Liver (tissue), 8 donors: ENCODE measurements at regions not wholly inside any gene's neighbourhood (a gene's known extent, or its start where the extent isn't known, plus 50 kb on each side); places are given as distances from the start of the nearest gene placed in this dataset.

Experiments used
- DNase-seq: peaks from one replicate; pipeline ENCODE4 v3.0.0-alpha.2; 2017; ENCODE audit warnings: low spot score
- H3K27ac ChIP-seq, 2 donors: one replicate each; pipeline ENCODE4 v1.7.0; 2013; ENCODE audit warnings: inconsistent platforms in 2 of 2, low read length in 2 of 2, control low read depth in 1 of 2, low read depth in 1 of 2, mild to moderate bottlenecking in 1 of 2
- H3K27me3 ChIP-seq, 4 donors: one replicate each; pipeline versions ENCODE4 v1.6.1 to v1.7.0; 2013; ENCODE audit warnings: low read length in 3 of 4, inconsistent platforms in 1 of 4, mild to moderate bottlenecking in 1 of 4, moderate library complexity in 1 of 4; ENCODE audit not compliant: control insufficient read depth in 4 of 4, insufficient read depth in 4 of 4
- H3K36me3 ChIP-seq, 4 donors: one replicate each; pipeline versions ENCODE4 v1.6.1 to v1.7.0; 2013; ENCODE audit warnings: low read length in 3 of 4, mild to moderate bottlenecking in 3 of 4, low read depth in 1 of 4, moderate library complexity in 1 of 4; ENCODE audit not compliant: control insufficient read depth in 4 of 4, insufficient read depth in 3 of 4
- H3K4me1 ChIP-seq, 4 donors: one replicate each; pipeline versions ENCODE4 v1.6.1 to v1.7.0; 2013; ENCODE audit warnings: low read length in 3 of 4, mild to moderate bottlenecking in 3 of 4, moderate library complexity in 1 of 4; ENCODE audit not compliant: control insufficient read depth in 4 of 4, insufficient read depth in 4 of 4
- H3K4me3 ChIP-seq, 3 donors: one replicate each; pipeline versions ENCODE4 v1.6.1 to v1.7.0; 2013; ENCODE audit warnings: low read length in 3 of 3, control low read depth in 1 of 3, low read depth in 1 of 3, mild to moderate bottlenecking in 1 of 3
- H3K9ac ChIP-seq, 2 donors: one replicate each; pipeline ENCODE4 v1.7.0; 2013; ENCODE audit warnings: low read length in 2 of 2, mild to moderate bottlenecking in 2 of 2, moderate library complexity in 2 of 2, control low read depth in 1 of 2, low read depth in 1 of 2
- H3K9me3 ChIP-seq, 4 donors: one replicate each; pipeline versions ENCODE4 v1.6.1 to v1.7.0; 2013; ENCODE audit warnings: low read length in 3 of 4; ENCODE audit not compliant: control insufficient read depth in 4 of 4
- ATF3 ChIP-seq: IDR thresholded peaks from 2 replicates; pipeline ENCODE4 v1.6.1; 2016; ENCODE audit warnings: antibody characterized with exemption
- EGR1 ChIP-seq, 2 donors: IDR thresholded peaks; 2 replicates each; pipeline ENCODE4 v1.6.1; 2016 to 2018; ENCODE audit warnings: antibody characterized with exemption in 2 of 2, low read depth in 2 of 2
- FOXA1 ChIP-seq: IDR thresholded peaks from 2 replicates; pipeline ENCODE4 v1.6.1; 2016; ENCODE audit warnings: antibody characterized with exemption
- GABPA ChIP-seq, 2 donors: IDR thresholded peaks in 1 of 2; conservative IDR thresholded peaks in 1 of 2; 2 replicates each; pipeline ENCODE4 v1.6.1; 2016; ENCODE audit warnings: antibody characterized with exemption in 2 of 2, mild to moderate bottlenecking in 1 of 2, moderate library complexity in 1 of 2
- HNF4A ChIP-seq, 2 donors: conservative IDR thresholded peaks; 2 replicates each; pipeline ENCODE4 v1.6.1; 2016; ENCODE audit warnings: antibody characterized with exemption in 2 of 2, mild to moderate bottlenecking in 2 of 2
- HNF4G ChIP-seq: IDR thresholded peaks from 2 replicates; pipeline ENCODE4 v1.6.1; 2016; ENCODE audit warnings: antibody characterized with exemption
- NR2F2 ChIP-seq: IDR thresholded peaks from 2 replicates; pipeline ENCODE4 v1.6.1; 2016; ENCODE audit warnings: antibody characterized with exemption
- RAD21 ChIP-seq, 2 donors: IDR thresholded peaks; 2 replicates each; pipeline ENCODE4 v1.6.1; 2016; ENCODE audit warnings: antibody characterized with exemption in 2 of 2, mild to moderate bottlenecking in 2 of 2
- TAF1 ChIP-seq: conservative IDR thresholded peaks from 2 replicates; pipeline ENCODE4 v1.6.1; 2016; ENCODE audit warnings: antibody characterized with exemption, mild to moderate bottlenecking
- WGBS: extraction: QIAGEN DNeasy Blood & Tissue Kit; methylation state at CpG from one replicate; pipeline ENCODE4 v1.1.7; 2013; 5-methylcytosine and 5-hydroxymethylcytosine counted together
- TF ChIP-seq, protein P1 (sequence below): IDR thresholded peaks from 2 replicates; pipeline ENCODE4 v1.6.1; 2016; ENCODE audit warnings: antibody characterized with exemption
- TF ChIP-seq, protein P2 (sequence below): IDR thresholded peaks from 2 replicates; pipeline ENCODE4 v1.6.1; 2016; ENCODE audit warnings: antibody characterized with exemption
- TF ChIP-seq, protein P3 (sequence below): fragments of 150-350 bp; IDR thresholded peaks from 2 replicates; pipeline ENCODE4 v1.5.1; 2017; ENCODE audit warnings: improper control_type of control experiment, low read depth, low read length; ENCODE audit not compliant: missing input control
- TF ChIP-seq, protein P4 (sequence below): IDR thresholded peaks from 2 replicates; pipeline ENCODE4 v1.6.1; 2016; ENCODE audit warnings: antibody characterized with exemption, mild to moderate bottlenecking
- donor health status: healthy.
- donor health status: healthy.
- donor health status: healthy.
- donor health status: healthy.
- donor health status: healthy.

DNA sequence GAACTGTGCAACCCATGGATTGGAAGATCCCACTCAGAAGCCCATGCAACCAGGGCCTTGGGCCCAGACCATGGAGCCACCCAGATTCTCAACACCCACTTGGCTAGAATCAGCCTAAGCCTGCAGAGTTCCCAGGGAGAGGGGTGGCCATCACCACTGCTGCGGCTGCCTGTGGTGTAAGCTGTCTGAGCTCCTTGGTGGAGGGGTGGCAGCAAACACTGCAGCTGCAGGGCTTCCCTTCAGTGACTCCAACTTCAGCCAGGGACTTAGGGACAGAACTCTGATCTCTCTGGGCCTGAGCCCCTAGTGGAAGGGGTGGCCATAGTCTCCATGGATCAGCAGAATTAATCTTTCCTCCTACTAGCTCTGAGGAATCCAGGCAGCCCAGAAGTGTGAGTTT, 72.5 kb downstream of the RAD51AP2 start:
- no peak overlapping the region for H3K27ac ChIP-seq
- no peaks in the 10 kb centered on the region for H3K9me3 ChIP-seq
- no peaks in the 10 kb centered on the region for H3K4me1 ChIP-seq
- WGBS = 92% methylated on average over 1 of the region's 1 CpG
- TF ChIP-seq GABPA (IDR thresholded peaks at IDR 0.05 in 1 of 2, conservative IDR thresholded peaks at IDR 0.05 in 1 of 2) (no peak), NR2F2 (no peak), TAF1 (no peak)
- H3K9ac ChIP-seq = no peak overlapping the region
- no peak overlapping the region for H3K4me3 ChIP-seq
- H3K36me3 ChIP-seq = no peaks in the 10 kb centered on the region
- H3K27me3 ChIP-seq = no peaks in the 10 kb centered on the region
- no peak for DNase-seq

GRCh38 chr2:17442334-17442733, 75.9 kb downstream of the RAD51AP2 start:
- DNase-seq = no peak
- H3K4me3 ChIP-seq = no peak overlapping the region
- no peak for TF ChIP-seq RAD21 (IDR thresholded peaks at IDR 0.05)
- TF ChIP-seq, protein P1, sequence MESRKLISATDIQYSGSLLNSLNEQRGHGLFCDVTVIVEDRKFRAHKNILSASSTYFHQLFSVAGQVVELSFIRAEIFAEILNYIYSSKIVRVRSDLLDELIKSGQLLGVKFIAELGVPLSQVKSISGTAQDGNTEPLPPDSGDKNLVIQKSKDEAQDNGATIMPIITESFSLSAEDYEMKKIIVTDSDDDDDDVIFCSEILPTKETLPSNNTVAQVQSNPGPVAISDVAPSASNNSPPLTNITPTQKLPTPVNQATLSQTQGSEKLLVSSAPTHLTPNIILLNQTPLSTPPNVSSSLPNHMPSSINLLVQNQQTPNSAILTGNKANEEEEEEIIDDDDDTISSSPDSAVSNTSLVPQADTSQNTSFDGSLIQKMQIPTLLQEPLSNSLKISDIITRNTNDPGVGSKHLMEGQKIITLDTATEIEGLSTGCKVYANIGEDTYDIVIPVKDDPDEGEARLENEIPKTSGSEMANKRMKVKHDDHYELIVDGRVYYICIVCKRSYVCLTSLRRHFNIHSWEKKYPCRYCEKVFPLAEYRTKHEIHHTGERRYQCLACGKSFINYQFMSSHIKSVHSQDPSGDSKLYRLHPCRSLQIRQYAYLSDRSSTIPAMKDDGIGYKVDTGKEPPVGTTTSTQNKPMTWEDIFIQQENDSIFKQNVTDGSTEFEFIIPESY = no peak
- no peaks in the 10 kb centered on the region for H3K4me1 ChIP-seq
- H3K27ac ChIP-seq = no peak overlapping the region
- H3K9ac ChIP-seq = no peak overlapping the region
- no peaks in the 10 kb centered on the region for H3K36me3 ChIP-seq
- H3K9me3 ChIP-seq = no peaks in the 10 kb centered on the region
- WGBS = 94% methylated on average over 2 of the region's 2 CpGs
- H3K27me3 ChIP-seq = no peaks in the 10 kb centered on the region

GRCh38 chr2:17441790-17442189, 76.5 kb downstream of the RAD51AP2 start:
- Histone ChIP-seq H3K36me3 (no peaks in the 10 kb centered on the region), H3K9me3 (no peaks in the 10 kb centered on the region), H3K27me3 (no peaks in the 10 kb centered on the region), H3K9ac (no peak overlapping the region), H3K4me3 (no peak overlapping the region), H3K4me1 (no peaks in the 10 kb centered on the region), H3K27ac (no peak overlapping the region)
- DNase-seq = no peak
- TF ChIP-seq NR2F2 = no peak
- TF ChIP-seq HNF4G = no peak
- no peak for TF ChIP-seq ATF3
- TF ChIP-seq, protein P2, sequence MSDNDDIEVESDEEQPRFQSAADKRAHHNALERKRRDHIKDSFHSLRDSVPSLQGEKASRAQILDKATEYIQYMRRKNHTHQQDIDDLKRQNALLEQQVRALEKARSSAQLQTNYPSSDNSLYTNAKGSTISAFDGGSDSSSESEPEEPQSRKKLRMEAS = no peak
- TF ChIP-seq TAF1 = no peak
- no peak for TF ChIP-seq EGR1 (IDR thresholded peaks at IDR 0.05; ENCODE audit: low read depth in 2 of 2)
- TF ChIP-seq, protein P3, sequence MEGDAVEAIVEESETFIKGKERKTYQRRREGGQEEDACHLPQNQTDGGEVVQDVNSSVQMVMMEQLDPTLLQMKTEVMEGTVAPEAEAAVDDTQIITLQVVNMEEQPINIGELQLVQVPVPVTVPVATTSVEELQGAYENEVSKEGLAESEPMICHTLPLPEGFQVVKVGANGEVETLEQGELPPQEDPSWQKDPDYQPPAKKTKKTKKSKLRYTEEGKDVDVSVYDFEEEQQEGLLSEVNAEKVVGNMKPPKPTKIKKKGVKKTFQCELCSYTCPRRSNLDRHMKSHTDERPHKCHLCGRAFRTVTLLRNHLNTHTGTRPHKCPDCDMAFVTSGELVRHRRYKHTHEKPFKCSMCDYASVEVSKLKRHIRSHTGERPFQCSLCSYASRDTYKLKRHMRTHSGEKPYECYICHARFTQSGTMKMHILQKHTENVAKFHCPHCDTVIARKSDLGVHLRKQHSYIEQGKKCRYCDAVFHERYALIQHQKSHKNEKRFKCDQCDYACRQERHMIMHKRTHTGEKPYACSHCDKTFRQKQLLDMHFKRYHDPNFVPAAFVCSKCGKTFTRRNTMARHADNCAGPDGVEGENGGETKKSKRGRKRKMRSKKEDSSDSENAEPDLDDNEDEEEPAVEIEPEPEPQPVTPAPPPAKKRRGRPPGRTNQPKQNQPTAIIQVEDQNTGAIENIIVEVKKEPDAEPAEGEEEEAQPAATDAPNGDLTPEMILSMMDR = no peak
- TF ChIP-seq GABPA (IDR thresholded peaks at IDR 0.05 in 1 of 2, conservative IDR thresholded peaks at IDR 0.05 in 1 of 2) = no peak
- TF ChIP-seq RAD21 (IDR thresholded peaks at IDR 0.05) = no peak
- TF ChIP-seq, protein P4, sequence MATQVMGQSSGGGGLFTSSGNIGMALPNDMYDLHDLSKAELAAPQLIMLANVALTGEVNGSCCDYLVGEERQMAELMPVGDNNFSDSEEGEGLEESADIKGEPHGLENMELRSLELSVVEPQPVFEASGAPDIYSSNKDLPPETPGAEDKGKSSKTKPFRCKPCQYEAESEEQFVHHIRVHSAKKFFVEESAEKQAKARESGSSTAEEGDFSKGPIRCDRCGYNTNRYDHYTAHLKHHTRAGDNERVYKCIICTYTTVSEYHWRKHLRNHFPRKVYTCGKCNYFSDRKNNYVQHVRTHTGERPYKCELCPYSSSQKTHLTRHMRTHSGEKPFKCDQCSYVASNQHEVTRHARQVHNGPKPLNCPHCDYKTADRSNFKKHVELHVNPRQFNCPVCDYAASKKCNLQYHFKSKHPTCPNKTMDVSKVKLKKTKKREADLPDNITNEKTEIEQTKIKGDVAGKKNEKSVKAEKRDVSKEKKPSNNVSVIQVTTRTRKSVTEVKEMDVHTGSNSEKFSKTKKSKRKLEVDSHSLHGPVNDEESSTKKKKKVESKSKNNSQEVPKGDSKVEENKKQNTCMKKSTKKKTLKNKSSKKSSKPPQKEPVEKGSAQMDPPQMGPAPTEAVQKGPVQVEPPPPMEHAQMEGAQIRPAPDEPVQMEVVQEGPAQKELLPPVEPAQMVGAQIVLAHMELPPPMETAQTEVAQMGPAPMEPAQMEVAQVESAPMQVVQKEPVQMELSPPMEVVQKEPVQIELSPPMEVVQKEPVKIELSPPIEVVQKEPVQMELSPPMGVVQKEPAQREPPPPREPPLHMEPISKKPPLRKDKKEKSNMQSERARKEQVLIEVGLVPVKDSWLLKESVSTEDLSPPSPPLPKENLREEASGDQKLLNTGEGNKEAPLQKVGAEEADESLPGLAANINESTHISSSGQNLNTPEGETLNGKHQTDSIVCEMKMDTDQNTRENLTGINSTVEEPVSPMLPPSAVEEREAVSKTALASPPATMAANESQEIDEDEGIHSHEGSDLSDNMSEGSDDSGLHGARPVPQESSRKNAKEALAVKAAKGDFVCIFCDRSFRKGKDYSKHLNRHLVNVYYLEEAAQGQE = no peak
- TF ChIP-seq HNF4A (conservative IDR thresholded peaks at IDR 0.05) = no peak
- no peak for TF ChIP-seq FOXA1
- 90% methylated on average over 9 of the region's 9 CpGs for WGBS
